ENCODE measurements at regions not wholly inside any gene's neighbourhood (a gene's known extent, or its start where the extent isn't known, plus 50 kb on each side); places are given as distances from the start of the nearest gene placed in this dataset.

- ChIA-PET CTCF (no interaction called here), POLR2A (no interaction called here)
- TF ChIP-seq FOXA1 (IDR thresholded peaks at IDR 0.05): no peak
- TF ChIP-seq SP1 (IDR thresholded peaks at IDR 0.05): no peak
- TF ChIP-seq SUZ12 (IDR thresholded peaks at IDR 0.05): no peak
- no peak for TF ChIP-seq LEF1 (IDR thresholded peaks at IDR 0.05; ENCODE audit: borderline replicate concordance)
- DNase-seq (ENCODE audit: extremely low spot score): no peak
Measured at GRCh38 chr4:117425636-117426035, 340.3 kb upstream of the TRAM1L1 start.

GRCh38 chr4:117428536-117428935 is 343.2 kb upstream of the TRAM1L1 start:
- POLR2A ChIA-PET: no interaction called here
- no peak for DNase-seq (ENCODE audit: extremely low spot score)
- TF ChIP-seq FOXM1 (IDR thresholded peaks at IDR 0.05; ENCODE audit: borderline replicate concordance): no peak
- no peak for TF ChIP-seq SUZ12 (IDR thresholded peaks at IDR 0.05)
- no peak for TF ChIP-seq TARDBP (IDR thresholded peaks at IDR 0.05)
- TF ChIP-seq ARNT (IDR thresholded peaks at IDR 0.05): no peak
- no peak for TF ChIP-seq FOXA1 (IDR thresholded peaks at IDR 0.05)
- no peak for TF ChIP-seq ZNF384 (IDR thresholded peaks at IDR 0.05)
- no peak for TF ChIP-seq CTBP1 (IDR thresholded peaks at IDR 0.05; ENCODE audit: borderline replicate concordance)
- no peak for TF ChIP-seq SP1 (IDR thresholded peaks at IDR 0.05)
- no peak for TF ChIP-seq PKNOX1 (IDR thresholded peaks at IDR 0.05)
- TF ChIP-seq ELF4 (IDR thresholded peaks at IDR 0.05): no peak
- TF ChIP-seq NFRKB (IDR thresholded peaks at IDR 0.05): no peak
- no peak for TF ChIP-seq LEF1 (IDR thresholded peaks at IDR 0.05; ENCODE audit: borderline replicate concordance)
- CTCF ChIA-PET: no interaction called here

- TF ChIP-seq ELF4 (IDR thresholded peaks at IDR 0.05) (no peak), TARDBP (IDR thresholded peaks at IDR 0.05) (no peak), ZNF384 (IDR thresholded peaks at IDR 0.05) (no peak), NFRKB (IDR thresholded peaks at IDR 0.05) (no peak), BHLHE40 (IDR thresholded peaks at IDR 0.05; ENCODE audit: borderline replicate concordance) (no peak), CTBP1 (IDR thresholded peaks at IDR 0.05; ENCODE audit: borderline replicate concordance) (no peak), SP1 (IDR thresholded peaks at IDR 0.05) (no peak), FOXA1 (IDR thresholded peaks at IDR 0.05) (no peak), FOXM1 (IDR thresholded peaks at IDR 0.05; ENCODE audit: borderline replicate concordance) (no peak), HDGF (IDR thresholded peaks at IDR 0.05; ENCODE audit: borderline replicate concordance) (no peak)
- POLR2A ChIA-PET: no interaction called here
- CTCF ChIA-PET: interaction anchor here (0.6 kb wide), 1 partner anchor 16 kb away, joined by 7 read pairs; no protein-coding TSS in a partner anchor
- DNase-seq (ENCODE audit: extremely low spot score): no peak
Measured at GRCh38 chr4:117429061-117429460, 343.7 kb upstream of the TRAM1L1 start.

- CTCF ChIA-PET: interaction anchor here (0.6 kb wide), 1 partner anchor 15 kb away, joined by 7 read pairs; no protein-coding TSS in a partner anchor
- POLR2A ChIA-PET: no interaction called here
- DNase-seq (ENCODE audit: extremely low spot score): no peak
- TF ChIP-seq PKNOX1 (IDR thresholded peaks at IDR 0.05) (no peak), HDGF (IDR thresholded peaks at IDR 0.05; ENCODE audit: borderline replicate concordance) (no peak), CTBP1 (IDR thresholded peaks at IDR 0.05; ENCODE audit: borderline replicate concordance) (no peak), FOXK2 (IDR thresholded peaks at IDR 0.05) (no peak), SUZ12 (IDR thresholded peaks at IDR 0.05) (no peak), LEF1 (IDR thresholded peaks at IDR 0.05; ENCODE audit: borderline replicate concordance) (no peak), ELF4 (IDR thresholded peaks at IDR 0.05) (no peak), SP1 (IDR thresholded peaks at IDR 0.05) (no peak), NFRKB (IDR thresholded peaks at IDR 0.05) (no peak), ZNF384 (IDR thresholded peaks at IDR 0.05) (no peak)
Measured at GRCh38 chr4:117429506-117429905, 344.1 kb upstream of the TRAM1L1 start.

GRCh38 chr4:117434424-117434823 is 349.0 kb upstream of the TRAM1L1 start:
- no peak for DNase-seq (ENCODE audit: extremely low spot score)
- ChIA-PET POLR2A (no interaction called here), CTCF (no interaction called here)
- TF ChIP-seq NFRKB (IDR thresholded peaks at IDR 0.05) (no peak), CTBP1 (IDR thresholded peaks at IDR 0.05; ENCODE audit: borderline replicate concordance) (no peak), FOXM1 (IDR thresholded peaks at IDR 0.05; ENCODE audit: borderline replicate concordance) (no peak), PKNOX1 (IDR thresholded peaks at IDR 0.05) (no peak)

GRCh38 chr4:117447925-117448324 is 362.5 kb upstream of the TRAM1L1 start:
- CTCF ChIA-PET: no interaction called here
- POLR2A ChIA-PET: interaction anchor here (0.7 kb wide), 1 partner anchor 12 kb away, joined by 3 read pairs; no protein-coding TSS in a partner anchor
- DNase-seq (ENCODE audit: extremely low spot score): no peak
- TF ChIP-seq L3MBTL2 (conservative IDR thresholded peaks at IDR 0.05): no peak
- TF ChIP-seq NFRKB (IDR thresholded peaks at IDR 0.05): no peak
- TF ChIP-seq ARNT (IDR thresholded peaks at IDR 0.05): no peak
- TF ChIP-seq CTBP1 (IDR thresholded peaks at IDR 0.05; ENCODE audit: borderline replicate concordance): no peak
- no peak for TF ChIP-seq BHLHE40 (IDR thresholded peaks at IDR 0.05; ENCODE audit: borderline replicate concordance)
- no peak for TF ChIP-seq PKNOX1 (IDR thresholded peaks at IDR 0.05)
- TF ChIP-seq HDGF (IDR thresholded peaks at IDR 0.05; ENCODE audit: borderline replicate concordance): no peak
- no peak for TF ChIP-seq FOXK2 (IDR thresholded peaks at IDR 0.05)
- no peak for TF ChIP-seq SP1 (IDR thresholded peaks at IDR 0.05)
- TF ChIP-seq FOXA1 (IDR thresholded peaks at IDR 0.05): no peak
- no peak for TF ChIP-seq LEF1 (IDR thresholded peaks at IDR 0.05; ENCODE audit: borderline replicate concordance)
- no peak for TF ChIP-seq TARDBP (IDR thresholded peaks at IDR 0.05)
- TF ChIP-seq SUZ12 (IDR thresholded peaks at IDR 0.05): no peak
- TF ChIP-seq FOXM1 (IDR thresholded peaks at IDR 0.05; ENCODE audit: borderline replicate concordance): no peak
- no peak for TF ChIP-seq ELF4 (IDR thresholded peaks at IDR 0.05)
- TF ChIP-seq ZNF384 (IDR thresholded peaks at IDR 0.05): no peak

Data from HEK293T (cell line).